B cell (primary cell): ENCODE measurements at regions not wholly inside any gene's neighbourhood (a gene's known extent, or its start where the extent isn't known, plus 50 kb on each side); places are given as distances from the start of the nearest gene placed in this dataset.

ENCODE experiments used
- EZH2 ChIP-seq: IDR thresholded peaks from 2 replicates; pipeline ENCODE4 v1.6.1; 2012; ENCODE audit warnings: borderline replicate concordance, low read depth, mild to moderate bottlenecking, moderate library complexity, low read length; ENCODE audit not compliant: insufficient read depth, poor library complexity, severe bottlenecking
- TF ChIP-seq, protein P1 (sequence below): fragments of 200-600 bp; IDR thresholded peaks from one replicate; pipeline ENCODE4 v1.8.0; 2022; ENCODE audit warnings: antibody characterized with exemption, mild to moderate bottlenecking

DNA sequence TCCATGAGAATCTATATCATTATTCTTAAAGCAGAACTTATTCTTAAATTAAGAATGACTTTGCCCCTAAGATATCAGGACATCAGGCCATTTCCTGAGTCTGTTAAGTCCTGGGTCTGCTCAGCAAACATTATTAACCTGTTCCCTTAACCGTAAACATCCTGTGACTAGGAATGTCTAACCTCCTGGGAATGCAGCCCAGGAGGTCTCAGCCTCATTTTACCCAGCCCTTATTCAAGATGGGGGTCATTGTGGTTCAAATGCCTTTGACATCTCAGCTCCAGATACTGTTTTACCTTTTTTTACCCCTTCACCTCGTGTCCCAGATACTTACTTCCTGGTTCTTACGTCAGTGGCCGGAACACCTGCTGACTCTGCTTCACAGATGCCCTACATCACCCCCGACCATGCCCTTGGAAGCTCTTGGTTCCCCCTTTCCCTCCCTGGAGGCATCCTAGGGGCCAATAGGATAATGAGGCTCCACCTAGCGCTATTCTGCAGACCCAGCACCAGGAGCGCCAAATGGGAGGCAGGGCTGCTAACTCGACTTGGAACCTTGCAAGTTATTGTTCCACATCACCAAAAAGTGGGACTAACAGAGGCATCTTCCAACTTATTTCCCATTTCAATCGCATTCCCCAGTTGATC is 182.5 kb downstream of the MED10 start:
- TF ChIP-seq, protein P1, sequence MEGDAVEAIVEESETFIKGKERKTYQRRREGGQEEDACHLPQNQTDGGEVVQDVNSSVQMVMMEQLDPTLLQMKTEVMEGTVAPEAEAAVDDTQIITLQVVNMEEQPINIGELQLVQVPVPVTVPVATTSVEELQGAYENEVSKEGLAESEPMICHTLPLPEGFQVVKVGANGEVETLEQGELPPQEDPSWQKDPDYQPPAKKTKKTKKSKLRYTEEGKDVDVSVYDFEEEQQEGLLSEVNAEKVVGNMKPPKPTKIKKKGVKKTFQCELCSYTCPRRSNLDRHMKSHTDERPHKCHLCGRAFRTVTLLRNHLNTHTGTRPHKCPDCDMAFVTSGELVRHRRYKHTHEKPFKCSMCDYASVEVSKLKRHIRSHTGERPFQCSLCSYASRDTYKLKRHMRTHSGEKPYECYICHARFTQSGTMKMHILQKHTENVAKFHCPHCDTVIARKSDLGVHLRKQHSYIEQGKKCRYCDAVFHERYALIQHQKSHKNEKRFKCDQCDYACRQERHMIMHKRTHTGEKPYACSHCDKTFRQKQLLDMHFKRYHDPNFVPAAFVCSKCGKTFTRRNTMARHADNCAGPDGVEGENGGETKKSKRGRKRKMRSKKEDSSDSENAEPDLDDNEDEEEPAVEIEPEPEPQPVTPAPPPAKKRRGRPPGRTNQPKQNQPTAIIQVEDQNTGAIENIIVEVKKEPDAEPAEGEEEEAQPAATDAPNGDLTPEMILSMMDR = no peak
- no peak for TF ChIP-seq EZH2
